RWPE2 (cell line): ENCODE measurements at regions not wholly inside any gene's neighbourhood (a gene's known extent, or its start where the extent isn't known, plus 50 kb on each side); places are given as distances from the start of the nearest gene placed in this dataset.

Experiments
- ATAC-seq: fragments of 200-7000 bp; cut with Tn5 transposase; 3 replicates; pipeline ENCODE4 v1.9.1; 2021; ENCODE audit warnings: low read depth
- DNase-seq: peaks from one replicate; pipeline ENCODE4 v3.0.0-alpha.2; 2020; ENCODE audit warnings: low spot score
- H3K27ac ChIP-seq: fragments of 450-650 bp; 2 replicates; pipeline ENCODE4 v1.5.1; 2017; ENCODE audit warnings: mild to moderate bottlenecking; ENCODE audit not compliant: poor library complexity, severe bottlenecking
- H3K27me3 ChIP-seq: fragments of 250-450 bp; sonication (Bioruptor Pico); 2 replicates; pipeline ENCODE4 v1.5.1; 2021; ENCODE audit warnings: mild to moderate bottlenecking, moderate library complexity; ENCODE audit not compliant: insufficient read depth, poor library complexity, severe bottlenecking
- H3K36me3 ChIP-seq: fragments of 250-450 bp; sonication (Bioruptor Pico); 2 replicates; pipeline ENCODE4 v1.5.1; 2020; ENCODE audit warnings: low read depth, mild to moderate bottlenecking, moderate library complexity
- H3K4me1 ChIP-seq: fragments of 250-450 bp; sonication (Bioruptor Pico); 2 replicates; pipeline ENCODE4 v1.5.1; 2021; ENCODE audit warnings: mild to moderate bottlenecking, moderate library complexity; ENCODE audit not compliant: insufficient read depth, poor library complexity, severe bottlenecking
- H3K4me3 ChIP-seq: fragments of 250-450 bp; sonication (Bioruptor Pico); 2 replicates; pipeline ENCODE4 v1.5.1; 2021; ENCODE audit warnings: mild to moderate bottlenecking, moderate library complexity; ENCODE audit not compliant: severe bottlenecking
- H3K9me3 ChIP-seq: fragments of 250-450 bp; sonication (Bioruptor Pico); 2 replicates; pipeline ENCODE4 v1.5.1; 2021; ENCODE audit warnings: mild to moderate bottlenecking, moderate library complexity; ENCODE audit not compliant: severe bottlenecking
- CTCF ChIP-seq: fragments of 450-650 bp; IDR thresholded peaks from one replicate; pipeline ENCODE4 v1.5.1; 2017; ENCODE audit warnings: mild to moderate bottlenecking, moderate library complexity; ENCODE audit not compliant: poor library complexity, severe bottlenecking

GRCh38 chr11:128125723-128126122 is 461.6 kb downstream of the ETS1 start:
- no peaks in the 10 kb centered on the region for H3K9me3 ChIP-seq
- TF ChIP-seq CTCF: no peak
- H3K4me3 ChIP-seq: no peak overlapping the region
- DNase-seq (no peak), ATAC-seq (no peak)
- no peaks in the 10 kb centered on the region for H3K36me3 ChIP-seq
- H3K4me1 ChIP-seq: no peaks in the 10 kb centered on the region
- no peaks in the 10 kb centered on the region for H3K27me3 ChIP-seq
- no peak overlapping the region for H3K27ac ChIP-seq

GRCh38 chr11:128116885-128117284 is 470.5 kb downstream of the ETS1 start:
- H3K36me3 ChIP-seq: no peaks in the 10 kb centered on the region
- H3K4me1 ChIP-seq: no peaks in the 10 kb centered on the region
- H3K27ac ChIP-seq: no peak overlapping the region
- no peak overlapping the region for H3K4me3 ChIP-seq
- ATAC-seq (no peak), DNase-seq (no peak)
- no peak for TF ChIP-seq CTCF
- H3K9me3 ChIP-seq: no peaks in the 10 kb centered on the region
- no peaks in the 10 kb centered on the region for H3K27me3 ChIP-seq

GRCh38 chr11:128116447-128116846 is 470.9 kb downstream of the ETS1 start:
- no peak for TF ChIP-seq CTCF
- Histone ChIP-seq H3K4me3 (no peak overlapping the region), H3K9me3 (no peaks in the 10 kb centered on the region), H3K36me3 (no peaks in the 10 kb centered on the region), H3K27me3 (no peaks in the 10 kb centered on the region), H3K27ac (no peak overlapping the region), H3K4me1 (no peaks in the 10 kb centered on the region)
- no peak for DNase-seq
- no peak for ATAC-seq

- DNase-seq: no peak
- no peak overlapping the region for H3K4me3 ChIP-seq
- no peak overlapping the region for H3K27ac ChIP-seq
- TF ChIP-seq CTCF: no peak
- H3K27me3 ChIP-seq: no peaks in the 10 kb centered on the region
- H3K9me3 ChIP-seq: no peaks in the 10 kb centered on the region
- no peak for ATAC-seq
- no peaks in the 10 kb centered on the region for H3K4me1 ChIP-seq
- H3K36me3 ChIP-seq: no peaks in the 10 kb centered on the region
These were observed 481.4 kb downstream of the ETS1 start for GRCh38 chr11:128105950-128106349.

GRCh38 chr11:128105511-128105910 is 481.8 kb downstream of the ETS1 start:
- Histone ChIP-seq H3K4me1 (no peaks in the 10 kb centered on the region), H3K27me3 (no peaks in the 10 kb centered on the region), H3K27ac (no peak overlapping the region), H3K9me3 (no peaks in the 10 kb centered on the region), H3K36me3 (no peaks in the 10 kb centered on the region), H3K4me3 (no peak overlapping the region)
- no peak for TF ChIP-seq CTCF
- no peak for DNase-seq
- no peak for ATAC-seq
